ENCODE measurements at regions not wholly inside any gene's neighbourhood (a gene's known extent, or its start where the extent isn't known, plus 50 kb on each side); places are given as distances from the start of the nearest gene placed in this dataset.
A peak's percentile ranks its signal among the peaks of the same experiment; 100 is the strongest.

- Histone ChIP-seq H3K36me3 (ENCODE audit: control insufficient read depth, insufficient read depth, low read length, severe bottlenecking) (no peaks in the 10 kb centered on the region), H3K27me3 (replicated peaks; ENCODE audit: control insufficient read depth, insufficient read depth, low read length) (no peaks in the 10 kb centered on the region), H3K9me3 (ENCODE audit: control insufficient read depth, low read length) (no peaks in the 10 kb centered on the region), H3K4me3 (ENCODE audit: low read length) (no peak overlapping the region), H3K9ac (ENCODE audit: low read length) (no peak overlapping the region), H3K4me1 (ENCODE audit: control insufficient read depth, insufficient read depth, low read length) (no peaks in the 10 kb centered on the region)
- peak; percentile 2 for DNase-seq (ENCODE audit: low read depth)
Observed at GRCh38 chr1:216926720-216927510, 203.7 kb upstream of the ESRRG start.

- H3K4me3 ChIP-seq (ENCODE audit: low read length): no peak overlapping the region
- H3K27me3 ChIP-seq (replicated peaks; ENCODE audit: control insufficient read depth, insufficient read depth, low read length): no peaks in the 10 kb centered on the region
- no peak for DNase-seq (ENCODE audit: low read depth)
- H3K9me3 ChIP-seq (ENCODE audit: control insufficient read depth, low read length): no peaks in the 10 kb centered on the region
- no peaks in the 10 kb centered on the region for H3K4me1 ChIP-seq (ENCODE audit: control insufficient read depth, insufficient read depth, low read length)
- H3K36me3 ChIP-seq (ENCODE audit: control insufficient read depth, insufficient read depth, low read length, severe bottlenecking): no peaks in the 10 kb centered on the region
- H3K9ac ChIP-seq (ENCODE audit: low read length): no peak overlapping the region
Observed at GRCh38 chr1:216925962-216926625, 202.9 kb upstream of the ESRRG start.

DNA sequence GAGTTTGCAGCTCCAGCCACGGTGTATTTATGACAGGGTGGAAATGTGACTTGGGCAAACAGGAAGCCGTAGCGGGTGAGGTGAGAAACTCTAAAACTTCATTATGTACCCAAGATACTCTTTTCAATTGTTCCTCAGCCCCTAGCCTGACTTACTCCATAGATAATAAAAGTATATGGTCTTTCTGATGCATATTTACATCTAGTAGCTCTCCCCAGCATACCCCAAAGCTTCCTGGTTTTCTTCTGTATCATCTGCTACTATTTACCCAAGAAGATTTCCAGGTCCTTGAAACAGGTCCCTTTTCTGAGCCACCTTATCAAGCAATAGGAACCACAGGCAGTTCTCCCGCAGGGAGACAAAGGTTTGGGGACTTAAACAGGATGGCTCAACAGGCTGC, 201.5 kb upstream of the ESRRG start:
- no peak for DNase-seq (ENCODE audit: low read depth)
- Histone ChIP-seq H3K4me3 (ENCODE audit: low read length) (no peak overlapping the region), H3K36me3 (ENCODE audit: control insufficient read depth, insufficient read depth, low read length, severe bottlenecking) (no peaks in the 10 kb centered on the region), H3K9ac (ENCODE audit: low read length) (no peak overlapping the region), H3K9me3 (ENCODE audit: control insufficient read depth, low read length) (no peaks in the 10 kb centered on the region), H3K4me1 (ENCODE audit: control insufficient read depth, insufficient read depth, low read length) (no peaks in the 10 kb centered on the region), H3K27me3 (replicated peaks; ENCODE audit: control insufficient read depth, insufficient read depth, low read length) (no peaks in the 10 kb centered on the region)

- Histone ChIP-seq H3K36me3 (ENCODE audit: control insufficient read depth, insufficient read depth, low read length, severe bottlenecking) (no peaks in the 10 kb centered on the region), H3K9ac (ENCODE audit: low read length) (no peak overlapping the region)
Observed at GRCh38 chr1:216923601-216924000, 200.4 kb upstream of the ESRRG start.

GRCh38 chr1:216922406-216922805, 199.2 kb upstream of the ESRRG start:
- no peak for DNase-seq (ENCODE audit: low read depth)
- H3K4me1 ChIP-seq (ENCODE audit: control insufficient read depth, insufficient read depth, low read length): no peaks in the 10 kb centered on the region
- no peaks in the 10 kb centered on the region for H3K9me3 ChIP-seq (ENCODE audit: control insufficient read depth, low read length)
- H3K9ac ChIP-seq (ENCODE audit: low read length): no peak overlapping the region
- no peaks in the 10 kb centered on the region for H3K36me3 ChIP-seq (ENCODE audit: control insufficient read depth, insufficient read depth, low read length, severe bottlenecking)
- H3K27me3 ChIP-seq (replicated peaks; ENCODE audit: control insufficient read depth, insufficient read depth, low read length): no peaks in the 10 kb centered on the region
- no peak overlapping the region for H3K4me3 ChIP-seq (ENCODE audit: low read length)

More at GRCh38 chr1:216923601-216924000, 200.4 kb upstream of the ESRRG start:
- H3K27me3 ChIP-seq (replicated peaks; ENCODE audit: control insufficient read depth, insufficient read depth, low read length): no peaks in the 10 kb centered on the region
- H3K9me3 ChIP-seq (ENCODE audit: control insufficient read depth, low read length): no peaks in the 10 kb centered on the region
- no peak for DNase-seq (ENCODE audit: low read depth)
- no peak overlapping the region for H3K4me3 ChIP-seq (ENCODE audit: low read length)
- no peaks in the 10 kb centered on the region for H3K4me1 ChIP-seq (ENCODE audit: control insufficient read depth, insufficient read depth, low read length)

DNA sequence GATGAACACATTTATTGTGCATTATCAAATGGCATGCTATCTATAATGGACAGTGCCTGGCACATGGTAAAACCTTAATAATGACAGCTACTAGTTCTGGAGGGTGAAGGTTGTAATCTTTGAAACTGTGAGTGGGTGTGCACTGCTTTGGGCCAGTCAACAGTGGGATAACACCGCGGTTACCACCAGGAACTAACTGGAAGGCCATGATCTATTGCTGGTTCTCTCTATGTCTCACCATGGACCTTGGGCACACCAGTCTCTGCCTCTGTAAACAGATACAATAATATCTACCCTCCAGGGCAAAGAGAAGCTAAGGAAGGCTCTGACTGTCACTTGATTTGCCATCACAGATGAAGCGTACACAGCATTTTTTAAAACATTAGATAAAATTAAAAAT, 198.6 kb upstream of the ESRRG start:
- H3K4me3 ChIP-seq (ENCODE audit: low read length): no peak overlapping the region
- H3K36me3 ChIP-seq (ENCODE audit: control insufficient read depth, insufficient read depth, low read length, severe bottlenecking): no peaks in the 10 kb centered on the region
- no peaks in the 10 kb centered on the region for H3K4me1 ChIP-seq (ENCODE audit: control insufficient read depth, insufficient read depth, low read length)
- H3K9me3 ChIP-seq (ENCODE audit: control insufficient read depth, low read length): no peaks in the 10 kb centered on the region
- DNase-seq (ENCODE audit: low read depth): no peak
- no peak overlapping the region for H3K9ac ChIP-seq (ENCODE audit: low read length)
- H3K27me3 ChIP-seq (replicated peaks; ENCODE audit: control insufficient read depth, insufficient read depth, low read length): no peaks in the 10 kb centered on the region

DNA sequence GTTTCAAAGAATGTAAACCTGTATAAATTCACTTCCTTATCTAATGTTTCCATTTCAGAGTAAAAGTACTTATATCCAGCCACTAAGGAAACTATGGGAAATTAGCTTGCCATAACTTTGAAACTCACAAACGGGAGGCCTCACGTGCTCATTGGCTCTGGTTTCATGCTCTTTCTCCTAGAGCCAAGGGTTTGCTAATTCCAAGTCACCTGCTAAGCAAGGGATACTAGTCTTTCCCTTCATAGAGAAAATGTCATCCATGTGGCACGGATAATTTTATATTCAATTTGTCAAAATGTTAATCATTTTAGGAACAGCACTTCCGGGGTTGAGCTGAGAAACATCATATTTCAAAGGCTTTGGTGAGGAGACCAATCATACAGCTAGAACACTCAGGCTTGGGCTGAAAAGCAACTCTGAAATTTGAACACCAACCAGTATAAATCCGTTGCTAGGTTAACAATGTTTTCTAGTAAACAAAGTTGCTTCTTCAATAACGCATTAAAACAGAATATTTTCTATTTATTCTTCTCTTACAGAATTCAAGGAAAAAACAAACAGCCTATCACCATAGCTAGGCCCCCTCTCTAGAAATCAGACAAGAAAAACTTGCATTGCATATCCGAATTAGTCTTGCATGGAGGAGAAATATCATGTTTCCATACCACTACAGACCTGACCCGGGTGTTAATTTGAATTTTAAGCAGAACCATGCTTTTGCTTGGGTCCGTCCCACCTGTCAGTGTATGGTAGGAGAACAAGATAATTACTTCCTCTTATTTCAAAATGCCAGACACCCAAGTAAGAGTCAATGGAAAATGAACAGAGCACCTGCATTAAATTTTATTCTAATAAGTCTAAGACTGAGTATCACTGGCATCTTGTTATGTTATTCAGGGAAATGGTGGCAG, 196.1 kb upstream of the ESRRG start:
- no peaks in the 10 kb centered on the region for H3K36me3 ChIP-seq (ENCODE audit: control insufficient read depth, insufficient read depth, low read length, severe bottlenecking)
- H3K9me3 ChIP-seq (ENCODE audit: control insufficient read depth, low read length): no peaks in the 10 kb centered on the region
- no peak for DNase-seq (ENCODE audit: low read depth)
- H3K4me3 ChIP-seq (ENCODE audit: low read length): no peak overlapping the region
- H3K9ac ChIP-seq (ENCODE audit: low read length): no peak overlapping the region
- H3K4me1 ChIP-seq (ENCODE audit: control insufficient read depth, insufficient read depth, low read length): no peaks in the 10 kb centered on the region
- no peaks in the 10 kb centered on the region for H3K27me3 ChIP-seq (replicated peaks; ENCODE audit: control insufficient read depth, insufficient read depth, low read length)

GRCh38 chr1:216916890-216917438, 193.7 kb upstream of the ESRRG start:
- H3K4me3 ChIP-seq (ENCODE audit: low read length): no peak overlapping the region
- no peak for DNase-seq (ENCODE audit: low read depth)
- H3K27me3 ChIP-seq (replicated peaks; ENCODE audit: control insufficient read depth, insufficient read depth, low read length): no peaks in the 10 kb centered on the region
- H3K4me1 ChIP-seq (ENCODE audit: control insufficient read depth, insufficient read depth, low read length): no peaks in the 10 kb centered on the region
- H3K36me3 ChIP-seq (ENCODE audit: control insufficient read depth, insufficient read depth, low read length, severe bottlenecking): no peaks in the 10 kb centered on the region
- no peak overlapping the region for H3K9ac ChIP-seq (ENCODE audit: low read length)
- H3K9me3 ChIP-seq (ENCODE audit: control insufficient read depth, low read length): no peaks in the 10 kb centered on the region

DNA sequence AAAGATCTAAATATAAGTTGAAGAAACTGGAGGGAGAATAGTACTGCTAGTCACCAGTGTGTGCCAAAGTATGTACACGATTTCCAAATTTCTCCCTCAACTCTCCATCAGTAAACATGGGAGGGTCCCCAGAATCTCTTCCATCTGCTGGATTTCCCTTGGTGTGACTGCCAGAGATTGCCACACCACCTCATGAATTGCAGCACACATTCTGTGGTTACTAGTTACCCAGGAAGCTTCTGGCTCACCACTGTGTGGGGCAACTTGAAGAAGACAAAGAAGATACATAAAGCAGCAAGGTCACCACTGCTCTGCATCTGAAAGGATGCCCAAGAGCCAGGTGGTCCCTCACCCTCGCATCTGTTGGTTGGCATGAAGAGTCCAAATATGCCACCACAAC, 191.7 kb upstream of the ESRRG start:
- H3K9ac ChIP-seq (ENCODE audit: low read length): no peak overlapping the region
- no peaks in the 10 kb centered on the region for H3K27me3 ChIP-seq (replicated peaks; ENCODE audit: control insufficient read depth, insufficient read depth, low read length)
- H3K4me3 ChIP-seq (ENCODE audit: low read length): no peak overlapping the region
- no peaks in the 10 kb centered on the region for H3K36me3 ChIP-seq (ENCODE audit: control insufficient read depth, insufficient read depth, low read length, severe bottlenecking)
- DNase-seq (ENCODE audit: low read depth): peak; percentile 10
- H3K4me1 ChIP-seq (ENCODE audit: control insufficient read depth, insufficient read depth, low read length): no peaks in the 10 kb centered on the region
- H3K9me3 ChIP-seq (ENCODE audit: control insufficient read depth, low read length): no peaks in the 10 kb centered on the region

GRCh38 chr1:216913976-216914375, 190.7 kb upstream of the ESRRG start:
- Histone ChIP-seq H3K9me3 (ENCODE audit: control insufficient read depth, low read length) (no peaks in the 10 kb centered on the region), H3K4me1 (ENCODE audit: control insufficient read depth, insufficient read depth, low read length) (no peaks in the 10 kb centered on the region), H3K9ac (ENCODE audit: low read length) (no peak overlapping the region), H3K4me3 (ENCODE audit: low read length) (no peak overlapping the region), H3K27me3 (replicated peaks; ENCODE audit: control insufficient read depth, insufficient read depth, low read length) (no peaks in the 10 kb centered on the region), H3K36me3 (ENCODE audit: control insufficient read depth, insufficient read depth, low read length, severe bottlenecking) (no peaks in the 10 kb centered on the region)
- DNase-seq (ENCODE audit: low read depth): no peak

All from adipocyte (in vitro differentiated cells).